AG04449 (cell line): ENCODE measurements at regions not wholly inside any gene's neighbourhood (a gene's known extent, or its start where the extent isn't known, plus 50 kb on each side); places are given as distances from the start of the nearest gene placed in this dataset.

ENCODE experiments used
- CTCF ChIA-PET: fragments of 350-600 bp; formaldehyde crosslinking; extraction: SDS; loops from one replicate; lab custom pipeline; 2021; ENCODE audit warnings: antibody characterized with exemption; lab: Yijun Ruan, JAX
- POLR2A ChIA-PET: fragments of 400-600, 350-600 bp; formaldehyde crosslinking; extraction: SDS; loops from one replicate; lab custom pipeline; 2020; ENCODE audit warnings: antibody characterized with exemption, inconsistent platforms; lab: Yijun Ruan, JAX
- DNase-seq: peaks from one replicate; pipeline ENCODE4 v3.0.0-alpha.2; 2010; ENCODE audit warnings: low read depth, low spot score
- H3K4me3 ChIP-seq: 2 replicates; pipeline ENCODE4 v1.5.1; 2011; ENCODE audit warnings: low read depth, mild to moderate bottlenecking, control low read depth, low read length
- TF ChIP-seq, protein P1 (sequence below): IDR thresholded peaks from one replicate; pipeline ENCODE4 v1.5.1; 2011; ENCODE audit warnings: mild to moderate bottlenecking, moderate library complexity, low read length, control low read depth, inconsistent platforms; ENCODE audit not compliant: insufficient read depth; ENCODE audit errors: missing control alignments

- H3K4me3 ChIP-seq, result no peak overlapping the region
- TF ChIP-seq, protein P1, sequence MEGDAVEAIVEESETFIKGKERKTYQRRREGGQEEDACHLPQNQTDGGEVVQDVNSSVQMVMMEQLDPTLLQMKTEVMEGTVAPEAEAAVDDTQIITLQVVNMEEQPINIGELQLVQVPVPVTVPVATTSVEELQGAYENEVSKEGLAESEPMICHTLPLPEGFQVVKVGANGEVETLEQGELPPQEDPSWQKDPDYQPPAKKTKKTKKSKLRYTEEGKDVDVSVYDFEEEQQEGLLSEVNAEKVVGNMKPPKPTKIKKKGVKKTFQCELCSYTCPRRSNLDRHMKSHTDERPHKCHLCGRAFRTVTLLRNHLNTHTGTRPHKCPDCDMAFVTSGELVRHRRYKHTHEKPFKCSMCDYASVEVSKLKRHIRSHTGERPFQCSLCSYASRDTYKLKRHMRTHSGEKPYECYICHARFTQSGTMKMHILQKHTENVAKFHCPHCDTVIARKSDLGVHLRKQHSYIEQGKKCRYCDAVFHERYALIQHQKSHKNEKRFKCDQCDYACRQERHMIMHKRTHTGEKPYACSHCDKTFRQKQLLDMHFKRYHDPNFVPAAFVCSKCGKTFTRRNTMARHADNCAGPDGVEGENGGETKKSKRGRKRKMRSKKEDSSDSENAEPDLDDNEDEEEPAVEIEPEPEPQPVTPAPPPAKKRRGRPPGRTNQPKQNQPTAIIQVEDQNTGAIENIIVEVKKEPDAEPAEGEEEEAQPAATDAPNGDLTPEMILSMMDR, result no peak
- no peak for DNase-seq
- ChIA-PET POLR2A (no interaction called here), CTCF (interaction anchor here (3.7 kb wide), 1 partner anchor 14 kb away, joined by 13 read pairs; no protein-coding TSS in a partner anchor)
These were observed 174.9 kb upstream of the LINGO1 start for GRCh38 chr15:77807611-77808010.

GRCh38 chr15:77807115-77807514 is 174.4 kb upstream of the LINGO1 start:
- CTCF ChIA-PET, result interaction anchor here (3.7 kb wide), 1 partner anchor 14 kb away, joined by 13 read pairs; no protein-coding TSS in a partner anchor

GRCh38 chr15:77804210-77804609 is 171.5 kb upstream of the LINGO1 start:
- TF ChIP-seq, protein P1, result no peak
- CTCF ChIA-PET, result interaction anchor here (3.7 kb wide), 1 partner anchor 17 kb away, joined by 13 read pairs; no protein-coding TSS in a partner anchor

More at GRCh38 chr15:77807115-77807514, 174.4 kb upstream of the LINGO1 start:
- no peak for DNase-seq
- TF ChIP-seq, protein P1, result no peak
- POLR2A ChIA-PET, result no interaction called here
- H3K4me3 ChIP-seq, result no peak overlapping the region

DNA sequence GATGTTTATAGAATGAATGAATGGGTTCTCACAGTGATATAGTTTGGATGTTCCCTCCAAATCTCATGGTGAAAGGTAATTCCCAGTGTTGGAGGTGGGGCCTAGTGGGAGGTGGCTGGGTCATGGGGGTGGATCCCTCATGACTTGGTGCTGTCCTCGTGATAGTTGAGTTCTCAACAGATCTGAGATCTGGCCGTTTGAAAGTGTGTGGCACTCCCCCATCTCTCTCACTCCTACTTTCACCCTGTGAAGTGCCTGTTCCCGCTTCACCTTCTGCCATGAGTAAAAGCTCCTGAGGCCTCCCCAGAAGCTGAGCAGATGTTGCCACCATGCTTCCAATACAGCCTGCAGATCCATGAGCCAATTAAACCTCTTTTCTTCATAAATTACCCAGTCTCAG is 170.8 kb upstream of the LINGO1 start:
- CTCF ChIA-PET, result no interaction called here
- POLR2A ChIA-PET, result no interaction called here
- TF ChIP-seq, protein P1, result no peak
- no peak overlapping the region for H3K4me3 ChIP-seq
- no peak for DNase-seq

More at GRCh38 chr15:77804210-77804609, 171.5 kb upstream of the LINGO1 start:
- DNase-seq, result no peak
- no peak overlapping the region for H3K4me3 ChIP-seq
- POLR2A ChIA-PET, result no interaction called here

DNA sequence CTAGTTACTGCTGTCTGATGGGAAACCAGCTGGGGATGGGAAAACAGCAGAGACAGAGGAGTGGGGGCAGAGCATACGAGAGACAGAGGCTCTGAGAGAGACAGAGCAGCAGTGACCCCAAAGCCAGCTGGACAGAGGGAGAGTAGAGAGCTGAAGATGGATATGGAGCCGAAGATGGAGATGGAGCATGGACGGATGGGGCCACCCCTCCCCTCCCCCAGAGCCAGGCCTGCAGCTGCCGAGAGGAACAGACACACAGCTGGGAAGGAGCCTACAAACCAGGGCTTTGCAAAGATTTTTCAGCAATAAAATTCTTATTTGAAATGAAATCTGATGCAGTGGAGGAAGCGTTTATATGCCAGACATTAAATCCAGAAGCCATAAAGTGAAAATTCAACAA is 167.6 kb upstream of the LINGO1 start:
- H3K4me3 ChIP-seq, result no peak overlapping the region
- TF ChIP-seq, protein P1, result no peak
- DNase-seq, result no peak
- CTCF ChIA-PET, result no interaction called here
- POLR2A ChIA-PET, result no interaction called here

DNA sequence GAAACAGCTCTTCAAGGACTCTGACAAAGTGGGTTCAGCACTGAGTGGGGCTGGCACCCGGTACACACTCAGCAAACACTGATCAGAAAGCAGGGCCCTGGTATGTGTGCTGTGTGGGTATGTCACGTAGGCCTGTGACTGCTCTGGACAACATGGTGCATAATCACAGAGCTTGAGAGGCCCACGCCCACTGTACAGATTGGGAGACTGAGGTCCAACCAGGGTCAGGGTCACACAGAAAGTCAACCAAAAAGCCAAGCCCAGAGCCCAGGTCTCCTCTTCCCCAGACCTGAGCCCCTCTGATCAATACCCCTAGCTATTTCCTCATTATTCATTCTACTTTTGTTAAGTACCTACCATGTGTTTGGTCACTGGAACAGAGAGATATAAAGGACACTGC is 166.1 kb upstream of the LINGO1 start:
- ChIA-PET POLR2A (no interaction called here), CTCF (no interaction called here)
- TF ChIP-seq, protein P1, result no peak

More for the DNA sequence above, 166.1 kb upstream of the LINGO1 start:
- H3K4me3 ChIP-seq, result no peak overlapping the region
- DNase-seq, result no peak
